HepG2 (cell line): ENCODE measurements at regions not wholly inside any gene's neighbourhood (a gene's known extent, or its start where the extent isn't known, plus 50 kb on each side); places are given as distances from the start of the nearest gene placed in this dataset.

Experiments used
- ATAC-seq: fragments of 200-7000 bp; cut with Tn5 transposase; 3 replicates; pipeline ENCODE4 v1.9.1; 2020; ENCODE audit warnings: mild to moderate bottlenecking, moderate library complexity
- BruUV-seq: library from RNA; stranded (reverse); fragments of 400-500 nt; replicated peaks from 2 replicates; lab custom pipeline; 2021; lab: Mats Ljungman, UMichigan
- CTCF ChIA-PET: fragments of 300-600 bp; formaldehyde crosslinking; extraction: SDS; loops from one replicate; lab custom pipeline; 2021; ENCODE audit warnings: low total read pairs, inconsistent platforms, low intra/inter-chr PET ratio; lab: Yijun Ruan, JAX
- POLR2A ChIA-PET: fragments of 350-600 bp; sonication (Branson Sonifier 250); formaldehyde crosslinking; loops from one replicate; lab custom pipeline; 2020; ENCODE audit warnings: antibody characterized with exemption, inconsistent platforms; lab: Yijun Ruan, JAX
- DNase-seq: peaks from one replicate; pipeline ENCODE4 v3.0.0-alpha.2; 2015; ENCODE audit warnings: low spot score
- FAIRE-seq: peaks from 3 replicates; lab custom pipeline; 2011; peaks lifted over from hg19 to GRCh38; lab: Jason Lieb, UNC
- H2AFZ ChIP-seq: one replicate; pipeline ENCODE4 v1.6.1; 2011; ENCODE audit warnings: low read length, inconsistent platforms
- H3K27ac ChIP-seq: fragments of 300-600 bp; 3 replicates; pipeline ENCODE4 v1.8.0; 2011; ENCODE audit warnings: mixed run types, mild to moderate bottlenecking, mixed read lengths, low read length, inconsistent platforms; ENCODE audit not compliant: insufficient read depth; ENCODE audit errors: extremely low read length
- H3K27me3 ChIP-seq, 2 experiments: fragments of 200-600 bp in 1 of 2; 2 replicates in 1 of 2; 3 replicates in 1 of 2; pipeline versions ENCODE4 v1.6.0 to v1.8.0; 2011; ENCODE audit warnings: low read length in 2 of 2, mild to moderate bottlenecking in 2 of 2, moderate library complexity in 2 of 2, inconsistent platforms in 1 of 2; ENCODE audit not compliant: insufficient read depth in 2 of 2, control insufficient read depth in 1 of 2
- H3K36me3 ChIP-seq, 2 experiments: fragments of 200-600 bp in 1 of 2; replicated peaks in 1 of 2; 2 replicates in 1 of 2; 3 replicates in 1 of 2; pipeline versions ENCODE4 v1.5.1 to v1.8.0; 2011; ENCODE audit warnings: low read length in 2 of 2, inconsistent platforms in 1 of 2; ENCODE audit not compliant: insufficient read depth in 2 of 2, control insufficient read depth in 1 of 2
- H3K4me1 ChIP-seq: 2 replicates; pipeline ENCODE4 v1.5.1; 2012; ENCODE audit warnings: low read length, inconsistent platforms; ENCODE audit not compliant: insufficient read depth
- H3K4me2 ChIP-seq: 2 replicates; pipeline ENCODE4 v1.6.0; 2011; ENCODE audit warnings: low read depth, low read length, inconsistent platforms
- H3K4me3 ChIP-seq, 3 experiments: fragments of 200-600 bp in 1 of 3; sonication (generic), shearing (Covaris generic) in 1 of 3; replicated peaks in 1 of 3; 2 replicates each; pipeline ENCODE4 v1.5.1; 2011 to 2016; ENCODE audit warnings: low read length in 3 of 3, inconsistent platforms in 2 of 3, low read depth in 2 of 3, mild to moderate bottlenecking in 2 of 3, control low read depth in 1 of 3, mixed read lengths in 1 of 3; ENCODE audit not compliant: insufficient read depth in 1 of 3
- H3K79me2 ChIP-seq: one replicate; pipeline ENCODE4 v1.6.1; 2011; ENCODE audit warnings: low read length, inconsistent platforms; ENCODE audit not compliant: insufficient read depth
- H3K9ac ChIP-seq: 2 replicates; pipeline ENCODE4 v1.6.0; 2011; ENCODE audit warnings: mild to moderate bottlenecking, low read depth, low read length, inconsistent platforms; ENCODE audit not compliant: insufficient read depth
- H3K9me3 ChIP-seq: 2 replicates; pipeline ENCODE4 v1.5.1; 2012; ENCODE audit warnings: mild to moderate bottlenecking, low read length
- H4K20me1 ChIP-seq: 2 replicates; pipeline ENCODE4 v1.6.0; 2011; ENCODE audit warnings: inconsistent platforms, mild to moderate bottlenecking, low read length, moderate library complexity; ENCODE audit not compliant: insufficient read depth
- ATF3 ChIP-seq: sonication (generic); formaldehyde crosslinking; IDR thresholded peaks from 2 replicates; pipeline ENCODE4 v1.4.0; 2020; ENCODE audit warnings: missing genetic modification reagents
- ATF7-NPFF ChIP-seq: sonication (generic); formaldehyde crosslinking; IDR thresholded peaks from 2 replicates; pipeline ENCODE4 v1.8.1; 2023; ENCODE audit warnings: mild to moderate bottlenecking, low read depth, missing genetic modification reagents, moderate library complexity
- ISL2 ChIP-seq: sonication (generic); formaldehyde crosslinking; IDR thresholded peaks from 2 replicates; pipeline ENCODE4 v1.5.0; 2020; ENCODE audit warnings: missing genetic modification reagents
- NFKB2 ChIP-seq: sonication (generic); formaldehyde crosslinking; IDR thresholded peaks from 2 replicates; pipeline ENCODE4 v1.4.0; 2020; ENCODE audit warnings: missing genetic modification reagents, borderline replicate concordance
- NFKBIZ ChIP-seq: IDR thresholded peaks from 2 replicates; pipeline ENCODE4 v1.6.1; 2018; ENCODE audit warnings: missing genetic modification reagents, missing compliant biosample characterization
- ZFX ChIP-seq: sonication (generic); formaldehyde crosslinking; IDR thresholded peaks from 2 replicates; pipeline ENCODE4 v1.4.0; 2020; ENCODE audit warnings: mild to moderate bottlenecking, low read depth, missing genetic modification reagents, moderate library complexity
- ZKSCAN1 ChIP-seq: fragments of 150-350 bp; IDR thresholded peaks from 2 replicates; pipeline ENCODE4 v1.6.1; 2014; ENCODE audit warnings: low read length
- ZNF335 ChIP-seq: sonication (generic); formaldehyde crosslinking; IDR thresholded peaks from 2 replicates; pipeline ENCODE4 v1.4.0; 2020; ENCODE audit warnings: missing genetic modification reagents
- ZNF567 ChIP-seq: sonication (generic); formaldehyde crosslinking; IDR thresholded peaks from 2 replicates; pipeline ENCODE4 v1.8.1; 2023; ENCODE audit warnings: mild to moderate bottlenecking, missing genetic modification reagents, borderline replicate concordance
- WGBS: methylation state at CpG from one replicate; pipeline ENCODE4 v1.1.6; 2017; ENCODE audit warnings: low lambda C conversion rate; 5-methylcytosine and 5-hydroxymethylcytosine counted together
- in situ Hi-C: cut with HindIII; loops from 2 replicates; pipeline ENCODE4 v1.10.0; 2017; ENCODE audit warnings: low pct_unique_long_range_greater_than_20kb; ENCODE audit not compliant: extremely low pct_ligation_motif_present
- intact Hi-C: fragments of 100-400 bp; cut with micrococcal nuclease; formaldehyde crosslinking; loops from one replicate; pipeline ENCODE4 v1.10.0; 2022; ENCODE audit not compliant: unreplicated experiment

GRCh38 chr13:34021619-34022018, 203.7 kb downstream of the RFC3 start:
- Histone ChIP-seq H3K4me1 (peaks cover 47% of the 10 kb centered on the region), H3K4me3 (no peak overlapping the region), H3K27ac (no peak overlapping the region), H3K79me2 (no peaks in the 10 kb centered on the region), H3K9me3 (peaks cover 26% of the 10 kb centered on the region), H3K36me3 (no peaks in the 10 kb centered on the region), H3K27me3 (no peaks in the 10 kb centered on the region), H3K9ac (no peak overlapping the region), H2AFZ (no peak overlapping the region), H3K4me2 (no peak overlapping the region), H4K20me1 (no peaks in the 10 kb centered on the region)
- ATAC-seq (no peak), FAIRE-seq (no peak), DNase-seq (no peak)
- TF ChIP-seq ATF3 (no peak), ZNF567 (CRISPR knock-in tag) (peak; percentile 98), NFKBIZ (CRISPR knock-in tag) (no peak), ZNF335 (CRISPR knock-in tag) (no peak), ZKSCAN1 (no peak), ATF7-NPFF (no peak)
- no TSS peak for BruUV-seq
- in situ Hi-C loops = no loop called here
- ChIA-PET CTCF (no interaction called here), POLR2A (no interaction called here)
- intact Hi-C loops = no loop called here

DNA sequence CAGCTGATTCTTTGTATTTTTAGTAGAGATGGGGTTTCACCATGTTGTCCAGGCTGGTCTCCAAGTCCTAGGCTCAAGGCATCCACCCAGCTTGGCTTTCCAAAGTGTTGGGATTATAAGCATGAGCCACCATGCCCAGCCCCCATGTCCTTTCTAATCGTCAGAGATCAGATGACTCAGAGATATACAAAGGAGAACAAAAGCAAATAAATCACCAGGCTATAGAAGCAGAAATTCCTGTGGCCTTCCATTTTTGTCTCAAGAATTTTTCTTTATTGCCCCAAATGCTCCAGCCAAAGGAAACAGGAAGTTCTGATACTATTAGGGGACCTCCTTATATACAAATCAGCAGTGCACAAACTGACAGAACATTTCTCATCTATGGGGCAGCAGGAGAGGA, 207.8 kb downstream of the RFC3 start:
- H2AFZ ChIP-seq = no peak overlapping the region
- H3K27me3 ChIP-seq = no peaks in the 10 kb centered on the region
- 62% methylated on average over 1 of the region's 1 CpG for whole genome bisulfite sequencing
- DNase-seq = no peak
- peaks cover 30% of the 10 kb centered on the region for H3K4me1 ChIP-seq
- no TSS peak for BruUV-seq
- H3K36me3 ChIP-seq = no peaks in the 10 kb centered on the region
- in situ Hi-C loops (no loop called here), intact Hi-C loops (no loop called here)
- TF ChIP-seq NFKB2 (CRISPR knock-in tag) (no peak), ISL2 (CRISPR knock-in tag) (no peak), ZFX (no peak)
- H3K27ac ChIP-seq = no peak overlapping the region
- no peaks in the 10 kb centered on the region for H3K79me2 ChIP-seq
- FAIRE-seq = no peak
- ATAC-seq = no peak
- CTCF ChIA-PET = no interaction called here
- no peak overlapping the region for H3K9ac ChIP-seq
- H4K20me1 ChIP-seq = no peaks in the 10 kb centered on the region
- no peak overlapping the region for H3K4me2 ChIP-seq
- peaks cover 33% of the 10 kb centered on the region for H3K9me3 ChIP-seq
- POLR2A ChIA-PET = no interaction called here
- H3K4me3 ChIP-seq = no peak overlapping the region
